ENCODE measurements at regions not wholly inside any gene's neighbourhood (a gene's known extent, or its start where the extent isn't known, plus 50 kb on each side); places are given as distances from the start of the nearest gene placed in this dataset.

GRCh38 chr10:42421812-42422211, 216.6 kb downstream of the ZNF33B start:
- TF ChIP-seq, protein P1, sequence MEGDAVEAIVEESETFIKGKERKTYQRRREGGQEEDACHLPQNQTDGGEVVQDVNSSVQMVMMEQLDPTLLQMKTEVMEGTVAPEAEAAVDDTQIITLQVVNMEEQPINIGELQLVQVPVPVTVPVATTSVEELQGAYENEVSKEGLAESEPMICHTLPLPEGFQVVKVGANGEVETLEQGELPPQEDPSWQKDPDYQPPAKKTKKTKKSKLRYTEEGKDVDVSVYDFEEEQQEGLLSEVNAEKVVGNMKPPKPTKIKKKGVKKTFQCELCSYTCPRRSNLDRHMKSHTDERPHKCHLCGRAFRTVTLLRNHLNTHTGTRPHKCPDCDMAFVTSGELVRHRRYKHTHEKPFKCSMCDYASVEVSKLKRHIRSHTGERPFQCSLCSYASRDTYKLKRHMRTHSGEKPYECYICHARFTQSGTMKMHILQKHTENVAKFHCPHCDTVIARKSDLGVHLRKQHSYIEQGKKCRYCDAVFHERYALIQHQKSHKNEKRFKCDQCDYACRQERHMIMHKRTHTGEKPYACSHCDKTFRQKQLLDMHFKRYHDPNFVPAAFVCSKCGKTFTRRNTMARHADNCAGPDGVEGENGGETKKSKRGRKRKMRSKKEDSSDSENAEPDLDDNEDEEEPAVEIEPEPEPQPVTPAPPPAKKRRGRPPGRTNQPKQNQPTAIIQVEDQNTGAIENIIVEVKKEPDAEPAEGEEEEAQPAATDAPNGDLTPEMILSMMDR (IDR thresholded peaks at IDR 0.05; ENCODE audit: low read depth, low read length, missing input control): no peak
- TF ChIP-seq, protein P2, sequence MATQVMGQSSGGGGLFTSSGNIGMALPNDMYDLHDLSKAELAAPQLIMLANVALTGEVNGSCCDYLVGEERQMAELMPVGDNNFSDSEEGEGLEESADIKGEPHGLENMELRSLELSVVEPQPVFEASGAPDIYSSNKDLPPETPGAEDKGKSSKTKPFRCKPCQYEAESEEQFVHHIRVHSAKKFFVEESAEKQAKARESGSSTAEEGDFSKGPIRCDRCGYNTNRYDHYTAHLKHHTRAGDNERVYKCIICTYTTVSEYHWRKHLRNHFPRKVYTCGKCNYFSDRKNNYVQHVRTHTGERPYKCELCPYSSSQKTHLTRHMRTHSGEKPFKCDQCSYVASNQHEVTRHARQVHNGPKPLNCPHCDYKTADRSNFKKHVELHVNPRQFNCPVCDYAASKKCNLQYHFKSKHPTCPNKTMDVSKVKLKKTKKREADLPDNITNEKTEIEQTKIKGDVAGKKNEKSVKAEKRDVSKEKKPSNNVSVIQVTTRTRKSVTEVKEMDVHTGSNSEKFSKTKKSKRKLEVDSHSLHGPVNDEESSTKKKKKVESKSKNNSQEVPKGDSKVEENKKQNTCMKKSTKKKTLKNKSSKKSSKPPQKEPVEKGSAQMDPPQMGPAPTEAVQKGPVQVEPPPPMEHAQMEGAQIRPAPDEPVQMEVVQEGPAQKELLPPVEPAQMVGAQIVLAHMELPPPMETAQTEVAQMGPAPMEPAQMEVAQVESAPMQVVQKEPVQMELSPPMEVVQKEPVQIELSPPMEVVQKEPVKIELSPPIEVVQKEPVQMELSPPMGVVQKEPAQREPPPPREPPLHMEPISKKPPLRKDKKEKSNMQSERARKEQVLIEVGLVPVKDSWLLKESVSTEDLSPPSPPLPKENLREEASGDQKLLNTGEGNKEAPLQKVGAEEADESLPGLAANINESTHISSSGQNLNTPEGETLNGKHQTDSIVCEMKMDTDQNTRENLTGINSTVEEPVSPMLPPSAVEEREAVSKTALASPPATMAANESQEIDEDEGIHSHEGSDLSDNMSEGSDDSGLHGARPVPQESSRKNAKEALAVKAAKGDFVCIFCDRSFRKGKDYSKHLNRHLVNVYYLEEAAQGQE (IDR thresholded peaks at IDR 0.05): no peak

Measured in liver (tissue), 2 donors.